GM23338 (cell line): ENCODE measurements at regions not wholly inside any gene's neighbourhood (a gene's known extent, or its start where the extent isn't known, plus 50 kb on each side); places are given as distances from the start of the nearest gene placed in this dataset.

Experiments used
- CREB1 ChIP-seq: fragments of 250-450 bp; sonication (Bioruptor Pico); IDR thresholded peaks from 2 replicates; pipeline ENCODE4 v1.5.0; 2020; ENCODE audit warnings: low read depth, mild to moderate bottlenecking, moderate library complexity
- ETS1 ChIP-seq: IDR thresholded peaks from 2 replicates; pipeline ENCODE4 v1.6.1; 2016; ENCODE audit warnings: antibody characterized with exemption
- EZH2 ChIP-seq: fragments of 200-600 bp; sonication (generic); IDR thresholded peaks from one replicate; pipeline ENCODE4 v1.8.0; 2017; ENCODE audit warnings: antibody characterized with exemption, mild to moderate bottlenecking, low read depth; ENCODE audit not compliant: unreplicated experiment
- EZH2phosphoT487 ChIP-seq: fragments of 200-600 bp; sonication (generic); IDR thresholded peaks from one replicate; pipeline ENCODE4 v1.8.1; 2018; ENCODE audit warnings: antibody characterized with exemption; ENCODE audit not compliant: unreplicated experiment
- JUNB ChIP-seq: IDR thresholded peaks from one replicate; pipeline ENCODE4 v1.6.1; 2016; ENCODE audit warnings: antibody characterized with exemption; ENCODE audit not compliant: unreplicated experiment
- NANOG ChIP-seq: IDR thresholded peaks from 2 replicates; pipeline ENCODE4 v1.6.1; 2016; ENCODE audit warnings: antibody characterized with exemption, borderline replicate concordance
- POLR2AphosphoS5 ChIP-seq: IDR thresholded peaks from 2 replicates; pipeline ENCODE4 v1.6.1; 2016; ENCODE audit warnings: antibody characterized with exemption, low read depth
- STAT1 ChIP-seq: IDR thresholded peaks from one replicate; pipeline ENCODE4 v1.6.1; 2016; ENCODE audit warnings: antibody characterized with exemption; ENCODE audit not compliant: unreplicated experiment
- ZNF462 ChIP-seq: fragments of 250-450 bp; sonication (Bioruptor Pico); IDR thresholded peaks from 2 replicates; pipeline ENCODE4 v1.5.0; 2020; ENCODE audit warnings: mild to moderate bottlenecking, moderate library complexity
- TF ChIP-seq, protein P1 (sequence below), 2 experiments: fragments of 200-600 bp in 1 of 2; sonication (generic) in 1 of 2; conservative IDR thresholded peaks; 2 replicates each; pipeline versions ENCODE4 v1.5.1 to v1.6.1; 2016 to 2017; ENCODE audit warnings: antibody characterized with exemption in 2 of 2, low read depth in 2 of 2, mild to moderate bottlenecking in 2 of 2, moderate library complexity in 1 of 2
- TF ChIP-seq, protein P2 (sequence below): IDR thresholded peaks from one replicate; pipeline ENCODE4 v1.6.1; 2018; ENCODE audit warnings: antibody characterized with exemption; ENCODE audit not compliant: unreplicated experiment

- TF ChIP-seq, protein P1, sequence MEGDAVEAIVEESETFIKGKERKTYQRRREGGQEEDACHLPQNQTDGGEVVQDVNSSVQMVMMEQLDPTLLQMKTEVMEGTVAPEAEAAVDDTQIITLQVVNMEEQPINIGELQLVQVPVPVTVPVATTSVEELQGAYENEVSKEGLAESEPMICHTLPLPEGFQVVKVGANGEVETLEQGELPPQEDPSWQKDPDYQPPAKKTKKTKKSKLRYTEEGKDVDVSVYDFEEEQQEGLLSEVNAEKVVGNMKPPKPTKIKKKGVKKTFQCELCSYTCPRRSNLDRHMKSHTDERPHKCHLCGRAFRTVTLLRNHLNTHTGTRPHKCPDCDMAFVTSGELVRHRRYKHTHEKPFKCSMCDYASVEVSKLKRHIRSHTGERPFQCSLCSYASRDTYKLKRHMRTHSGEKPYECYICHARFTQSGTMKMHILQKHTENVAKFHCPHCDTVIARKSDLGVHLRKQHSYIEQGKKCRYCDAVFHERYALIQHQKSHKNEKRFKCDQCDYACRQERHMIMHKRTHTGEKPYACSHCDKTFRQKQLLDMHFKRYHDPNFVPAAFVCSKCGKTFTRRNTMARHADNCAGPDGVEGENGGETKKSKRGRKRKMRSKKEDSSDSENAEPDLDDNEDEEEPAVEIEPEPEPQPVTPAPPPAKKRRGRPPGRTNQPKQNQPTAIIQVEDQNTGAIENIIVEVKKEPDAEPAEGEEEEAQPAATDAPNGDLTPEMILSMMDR (conservative IDR thresholded peaks at IDR 0.05; ENCODE audit: low read depth in 2 of 2) = no peak
- TF ChIP-seq, protein P2, sequence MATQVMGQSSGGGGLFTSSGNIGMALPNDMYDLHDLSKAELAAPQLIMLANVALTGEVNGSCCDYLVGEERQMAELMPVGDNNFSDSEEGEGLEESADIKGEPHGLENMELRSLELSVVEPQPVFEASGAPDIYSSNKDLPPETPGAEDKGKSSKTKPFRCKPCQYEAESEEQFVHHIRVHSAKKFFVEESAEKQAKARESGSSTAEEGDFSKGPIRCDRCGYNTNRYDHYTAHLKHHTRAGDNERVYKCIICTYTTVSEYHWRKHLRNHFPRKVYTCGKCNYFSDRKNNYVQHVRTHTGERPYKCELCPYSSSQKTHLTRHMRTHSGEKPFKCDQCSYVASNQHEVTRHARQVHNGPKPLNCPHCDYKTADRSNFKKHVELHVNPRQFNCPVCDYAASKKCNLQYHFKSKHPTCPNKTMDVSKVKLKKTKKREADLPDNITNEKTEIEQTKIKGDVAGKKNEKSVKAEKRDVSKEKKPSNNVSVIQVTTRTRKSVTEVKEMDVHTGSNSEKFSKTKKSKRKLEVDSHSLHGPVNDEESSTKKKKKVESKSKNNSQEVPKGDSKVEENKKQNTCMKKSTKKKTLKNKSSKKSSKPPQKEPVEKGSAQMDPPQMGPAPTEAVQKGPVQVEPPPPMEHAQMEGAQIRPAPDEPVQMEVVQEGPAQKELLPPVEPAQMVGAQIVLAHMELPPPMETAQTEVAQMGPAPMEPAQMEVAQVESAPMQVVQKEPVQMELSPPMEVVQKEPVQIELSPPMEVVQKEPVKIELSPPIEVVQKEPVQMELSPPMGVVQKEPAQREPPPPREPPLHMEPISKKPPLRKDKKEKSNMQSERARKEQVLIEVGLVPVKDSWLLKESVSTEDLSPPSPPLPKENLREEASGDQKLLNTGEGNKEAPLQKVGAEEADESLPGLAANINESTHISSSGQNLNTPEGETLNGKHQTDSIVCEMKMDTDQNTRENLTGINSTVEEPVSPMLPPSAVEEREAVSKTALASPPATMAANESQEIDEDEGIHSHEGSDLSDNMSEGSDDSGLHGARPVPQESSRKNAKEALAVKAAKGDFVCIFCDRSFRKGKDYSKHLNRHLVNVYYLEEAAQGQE = no peak
- no peak for TF ChIP-seq JUNB
- no peak for TF ChIP-seq EZH2
- no peak for TF ChIP-seq POLR2AphosphoS5
- no peak for TF ChIP-seq EZH2phosphoT487
- no peak for TF ChIP-seq ZNF462 (CRISPR knock-in tag)
- no peak for TF ChIP-seq NANOG
- TF ChIP-seq CREB1 (CRISPR knock-in tag) = no peak
- TF ChIP-seq STAT1 = no peak
- TF ChIP-seq ETS1 = no peak
Measured at GRCh38 chr5:152683205-152683604, 278.1 kb upstream of the NMUR2 start.
